ENCODE measurements at regions not wholly inside any gene's neighbourhood (a gene's known extent, or its start where the extent isn't known, plus 50 kb on each side); places are given as distances from the start of the nearest gene placed in this dataset.

DNA sequence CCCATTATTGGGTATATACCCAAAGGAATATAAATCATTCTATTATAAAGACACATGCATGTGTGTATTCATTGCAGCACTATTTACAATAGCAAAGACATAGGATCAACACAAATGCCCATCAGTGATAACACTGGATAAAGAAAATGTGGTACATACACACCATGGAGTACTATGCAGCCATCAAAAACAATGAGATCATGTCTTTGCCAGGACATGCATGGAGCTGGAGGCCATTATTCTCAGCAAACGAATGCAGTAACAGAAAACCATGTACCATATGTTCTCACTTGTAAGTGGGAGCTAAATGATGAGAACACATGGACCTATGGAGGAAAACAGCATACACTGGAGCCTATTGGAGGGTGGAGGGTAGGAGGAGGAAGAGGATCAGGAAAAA lies 402.4 kb downstream of the CSNK1G3 start:
- TF ChIP-seq ESRRG (CRISPR knock-in tag; IDR thresholded peaks at IDR 0.05) (no peak), BACH2 (CRISPR knock-in tag; IDR thresholded peaks at IDR 0.05; ENCODE audit: borderline replicate concordance) (no peak), ZC3H10 (CRISPR knock-in tag; IDR thresholded peaks at IDR 0.05) (no peak), TCF4 (CRISPR knock-in tag; IDR thresholded peaks at IDR 0.05; ENCODE audit: borderline replicate concordance) (no peak), ZNF565 (CRISPR knock-in tag; conservative IDR thresholded peaks at IDR 0.05; ENCODE audit: low read depth) (no peak), ISL1 (CRISPR knock-in tag; IDR thresholded peaks at IDR 0.05) (no peak), ZFP3 (CRISPR knock-in tag; IDR thresholded peaks at IDR 0.05) (no peak), RARB (CRISPR knock-in tag; IDR thresholded peaks at IDR 0.05) (no peak), CSDC2 (CRISPR knock-in tag; IDR thresholded peaks at IDR 0.05) (no peak), CSRNP3 (CRISPR knock-in tag; IDR thresholded peaks at IDR 0.05) (no peak), SNAI2 (CRISPR knock-in tag; IDR thresholded peaks at IDR 0.05) (no peak), ZNF8 (CRISPR knock-in tag; IDR thresholded peaks at IDR 0.05) (no peak), PPARA (CRISPR knock-in tag; IDR thresholded peaks at IDR 0.05; ENCODE audit: borderline replicate concordance) (no peak), TOX (CRISPR knock-in tag; IDR thresholded peaks at IDR 0.05; ENCODE audit: borderline replicate concordance) (no peak), ZNF70 (CRISPR knock-in tag; IDR thresholded peaks at IDR 0.05) (no peak)
- TF ChIP-seq, protein P1, sequence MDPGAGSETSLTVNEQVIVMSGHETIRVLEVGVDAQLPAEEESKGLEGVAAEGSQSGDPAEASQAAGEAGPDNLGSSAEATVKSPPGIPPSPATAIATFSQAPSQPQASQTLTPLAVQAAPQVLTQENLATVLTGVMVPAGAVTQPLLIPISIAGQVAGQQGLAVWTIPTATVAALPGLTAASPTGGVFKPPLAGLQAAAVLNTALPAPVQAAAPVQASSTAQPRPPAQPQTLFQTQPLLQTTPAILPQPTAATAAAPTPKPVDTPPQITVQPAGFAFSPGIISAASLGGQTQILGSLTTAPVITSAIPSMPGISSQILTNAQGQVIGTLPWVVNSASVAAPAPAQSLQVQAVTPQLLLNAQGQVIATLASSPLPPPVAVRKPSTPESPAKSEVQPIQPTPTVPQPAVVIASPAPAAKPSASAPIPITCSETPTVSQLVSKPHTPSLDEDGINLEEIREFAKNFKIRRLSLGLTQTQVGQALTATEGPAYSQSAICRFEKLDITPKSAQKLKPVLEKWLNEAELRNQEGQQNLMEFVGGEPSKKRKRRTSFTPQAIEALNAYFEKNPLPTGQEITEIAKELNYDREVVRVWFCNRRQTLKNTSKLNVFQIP (CRISPR knock-in tag; IDR thresholded peaks at IDR 0.05; ENCODE audit: borderline replicate concordance, low read depth): no peak
- TF ChIP-seq, protein P2, sequence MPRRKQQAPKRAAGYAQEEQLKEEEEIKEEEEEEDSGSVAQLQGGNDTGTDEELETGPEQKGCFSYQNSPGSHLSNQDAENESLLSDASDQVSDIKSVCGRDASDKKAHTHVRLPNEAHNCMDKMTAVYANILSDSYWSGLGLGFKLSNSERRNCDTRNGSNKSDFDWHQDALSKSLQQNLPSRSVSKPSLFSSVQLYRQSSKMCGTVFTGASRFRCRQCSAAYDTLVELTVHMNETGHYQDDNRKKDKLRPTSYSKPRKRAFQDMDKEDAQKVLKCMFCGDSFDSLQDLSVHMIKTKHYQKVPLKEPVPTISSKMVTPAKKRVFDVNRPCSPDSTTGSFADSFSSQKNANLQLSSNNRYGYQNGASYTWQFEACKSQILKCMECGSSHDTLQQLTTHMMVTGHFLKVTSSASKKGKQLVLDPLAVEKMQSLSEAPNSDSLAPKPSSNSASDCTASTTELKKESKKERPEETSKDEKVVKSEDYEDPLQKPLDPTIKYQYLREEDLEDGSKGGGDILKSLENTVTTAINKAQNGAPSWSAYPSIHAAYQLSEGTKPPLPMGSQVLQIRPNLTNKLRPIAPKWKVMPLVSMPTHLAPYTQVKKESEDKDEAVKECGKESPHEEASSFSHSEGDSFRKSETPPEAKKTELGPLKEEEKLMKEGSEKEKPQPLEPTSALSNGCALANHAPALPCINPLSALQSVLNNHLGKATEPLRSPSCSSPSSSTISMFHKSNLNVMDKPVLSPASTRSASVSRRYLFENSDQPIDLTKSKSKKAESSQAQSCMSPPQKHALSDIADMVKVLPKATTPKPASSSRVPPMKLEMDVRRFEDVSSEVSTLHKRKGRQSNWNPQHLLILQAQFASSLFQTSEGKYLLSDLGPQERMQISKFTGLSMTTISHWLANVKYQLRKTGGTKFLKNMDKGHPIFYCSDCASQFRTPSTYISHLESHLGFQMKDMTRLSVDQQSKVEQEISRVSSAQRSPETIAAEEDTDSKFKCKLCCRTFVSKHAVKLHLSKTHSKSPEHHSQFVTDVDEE (CRISPR knock-in tag; IDR thresholded peaks at IDR 0.05): no peak
- TF ChIP-seq, protein P3, sequence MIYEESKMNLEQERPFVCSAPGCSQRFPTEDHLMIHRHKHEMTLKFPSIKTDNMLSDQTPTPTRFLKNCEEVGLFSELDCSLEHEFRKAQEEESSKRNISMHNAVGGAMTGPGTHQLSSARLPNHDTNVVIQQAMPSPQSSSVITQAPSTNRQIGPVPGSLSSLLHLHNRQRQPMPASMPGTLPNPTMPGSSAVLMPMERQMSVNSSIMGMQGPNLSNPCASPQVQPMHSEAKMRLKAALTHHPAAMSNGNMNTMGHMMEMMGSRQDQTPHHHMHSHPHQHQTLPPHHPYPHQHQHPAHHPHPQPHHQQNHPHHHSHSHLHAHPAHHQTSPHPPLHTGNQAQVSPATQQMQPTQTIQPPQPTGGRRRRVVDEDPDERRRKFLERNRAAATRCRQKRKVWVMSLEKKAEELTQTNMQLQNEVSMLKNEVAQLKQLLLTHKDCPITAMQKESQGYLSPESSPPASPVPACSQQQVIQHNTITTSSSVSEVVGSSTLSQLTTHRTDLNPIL (CRISPR knock-in tag; IDR thresholded peaks at IDR 0.05; ENCODE audit: low read depth): no peak

GRCh38 chr5:123907349-123907748 lies 395.4 kb downstream of the CSNK1G3 start:
- TF ChIP-seq, protein P2 (CRISPR knock-in tag; IDR thresholded peaks at IDR 0.05): no peak
- TF ChIP-seq OSR1 (CRISPR knock-in tag; IDR thresholded peaks at IDR 0.05) (no peak), RARB (CRISPR knock-in tag; IDR thresholded peaks at IDR 0.05) (no peak), SNAI2 (CRISPR knock-in tag; IDR thresholded peaks at IDR 0.05) (no peak), CSRNP3 (CRISPR knock-in tag; IDR thresholded peaks at IDR 0.05) (no peak), ARNTL (CRISPR knock-in tag; IDR thresholded peaks at IDR 0.05; ENCODE audit: borderline replicate concordance, low read depth) (no peak), TCF4 (CRISPR knock-in tag; IDR thresholded peaks at IDR 0.05; ENCODE audit: borderline replicate concordance) (no peak), ZFP30 (CRISPR knock-in tag; IDR thresholded peaks at IDR 0.05) (no peak), GLIS3 (CRISPR knock-in tag; IDR thresholded peaks at IDR 0.05) (no peak), ZFP3 (CRISPR knock-in tag; IDR thresholded peaks at IDR 0.05) (no peak), TOX (CRISPR knock-in tag; IDR thresholded peaks at IDR 0.05; ENCODE audit: borderline replicate concordance) (no peak), ISL1 (CRISPR knock-in tag; IDR thresholded peaks at IDR 0.05) (no peak)
- TF ChIP-seq, protein P3 (CRISPR knock-in tag; IDR thresholded peaks at IDR 0.05; ENCODE audit: low read depth): no peak
- TF ChIP-seq, protein P1 (CRISPR knock-in tag; IDR thresholded peaks at IDR 0.05; ENCODE audit: borderline replicate concordance, low read depth): no peak
- ATAC-seq: no peak

More for the DNA sequence above, 402.4 kb downstream of the CSNK1G3 start:
- ATAC-seq: no peak
